ENCODE measurements at regions not wholly inside any gene's neighbourhood (a gene's known extent, or its start where the extent isn't known, plus 50 kb on each side); places are given as distances from the start of the nearest gene placed in this dataset.

DNA sequence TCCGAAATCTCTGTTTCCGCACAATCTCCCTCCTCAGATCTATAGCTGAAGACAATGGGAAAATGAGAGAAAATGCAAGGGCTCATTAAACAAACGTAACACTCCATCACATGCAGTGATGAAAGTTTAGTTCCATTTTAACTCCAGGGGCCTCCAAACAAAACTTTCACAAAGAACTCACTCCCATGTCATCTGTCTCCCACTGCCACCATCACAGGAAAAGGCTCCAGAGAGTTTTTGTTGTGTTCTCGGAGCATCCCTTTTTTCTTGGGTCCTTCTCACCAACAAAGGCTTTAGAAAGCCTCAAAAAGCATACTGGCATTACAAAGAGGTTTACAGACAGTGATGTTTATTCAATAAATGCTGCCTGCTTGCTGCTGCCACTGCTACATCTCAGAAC, 339.6 kb downstream of the TPBG start:
- H3K4me1 Mint-ChIP-seq (ENCODE audit: low read depth, unreplicated experiment) = no peaks in the 10 kb centered on the region
- no peaks in the 10 kb centered on the region for H3K9me3 Mint-ChIP-seq (ENCODE audit: unreplicated experiment)
- TF ChIP-seq, protein P1, sequence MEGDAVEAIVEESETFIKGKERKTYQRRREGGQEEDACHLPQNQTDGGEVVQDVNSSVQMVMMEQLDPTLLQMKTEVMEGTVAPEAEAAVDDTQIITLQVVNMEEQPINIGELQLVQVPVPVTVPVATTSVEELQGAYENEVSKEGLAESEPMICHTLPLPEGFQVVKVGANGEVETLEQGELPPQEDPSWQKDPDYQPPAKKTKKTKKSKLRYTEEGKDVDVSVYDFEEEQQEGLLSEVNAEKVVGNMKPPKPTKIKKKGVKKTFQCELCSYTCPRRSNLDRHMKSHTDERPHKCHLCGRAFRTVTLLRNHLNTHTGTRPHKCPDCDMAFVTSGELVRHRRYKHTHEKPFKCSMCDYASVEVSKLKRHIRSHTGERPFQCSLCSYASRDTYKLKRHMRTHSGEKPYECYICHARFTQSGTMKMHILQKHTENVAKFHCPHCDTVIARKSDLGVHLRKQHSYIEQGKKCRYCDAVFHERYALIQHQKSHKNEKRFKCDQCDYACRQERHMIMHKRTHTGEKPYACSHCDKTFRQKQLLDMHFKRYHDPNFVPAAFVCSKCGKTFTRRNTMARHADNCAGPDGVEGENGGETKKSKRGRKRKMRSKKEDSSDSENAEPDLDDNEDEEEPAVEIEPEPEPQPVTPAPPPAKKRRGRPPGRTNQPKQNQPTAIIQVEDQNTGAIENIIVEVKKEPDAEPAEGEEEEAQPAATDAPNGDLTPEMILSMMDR (IDR thresholded peaks at IDR 0.05; ENCODE audit: partially characterized antibody, unreplicated experiment) = no peak
- H3K27me3 Mint-ChIP-seq (ENCODE audit: unreplicated experiment) = no peaks in the 10 kb centered on the region
- no peak overlapping the region for H3K4me3 Mint-ChIP-seq (ENCODE audit: unreplicated experiment)
- no peak overlapping the region for H3K27ac Mint-ChIP-seq (ENCODE audit: unreplicated experiment)
- peaks cover 6% of the 10 kb centered on the region for H3K36me3 Mint-ChIP-seq (ENCODE audit: unreplicated experiment)
- DNase-seq = no peak

DNA sequence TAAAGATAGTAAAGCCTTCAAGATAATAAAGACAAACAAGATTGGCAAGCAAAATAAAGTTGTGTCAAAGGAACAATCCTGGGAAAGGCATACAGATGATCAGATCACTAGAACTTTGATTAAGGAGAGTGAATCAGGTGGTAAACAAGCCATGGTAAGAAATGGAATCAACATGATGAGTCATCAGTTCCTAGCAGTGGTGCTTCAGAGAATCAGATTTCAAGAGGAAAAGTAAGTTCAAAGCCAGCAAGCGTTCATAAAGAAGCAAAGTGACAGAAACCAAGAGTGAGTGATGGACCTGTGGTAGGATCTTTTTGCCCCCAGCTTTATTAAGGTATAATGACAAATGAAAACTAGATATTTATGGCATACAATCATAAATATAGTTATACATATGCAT, 340.4 kb downstream of the TPBG start:
- TF ChIP-seq, protein P1 (IDR thresholded peaks at IDR 0.05; ENCODE audit: partially characterized antibody, unreplicated experiment) = no peak

DNA sequence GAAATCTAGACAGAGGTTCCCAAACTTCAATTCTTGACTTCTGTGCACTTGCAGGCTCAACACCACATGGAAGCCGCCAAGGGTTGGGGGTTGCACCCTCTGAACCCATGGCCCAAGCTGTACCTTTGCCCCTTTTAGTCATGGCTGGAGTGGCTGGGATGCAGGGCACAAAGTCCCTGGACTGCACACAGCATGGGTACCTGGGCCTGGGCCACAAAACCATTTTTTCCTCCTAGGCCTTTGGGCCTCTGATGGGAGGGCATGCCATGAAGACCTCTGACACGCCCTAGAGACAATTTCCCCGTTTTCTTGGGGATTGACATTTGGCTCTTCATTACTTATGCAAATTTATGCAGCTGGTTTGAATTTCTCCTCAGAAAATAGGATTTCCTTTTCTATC, 342.0 kb downstream of the TPBG start:
- TF ChIP-seq, protein P1 (IDR thresholded peaks at IDR 0.05; ENCODE audit: partially characterized antibody, unreplicated experiment) = no peak
- Mint-ChIP-seq H3K27me3 (ENCODE audit: unreplicated experiment) (peaks cover 2% of the 10 kb centered on the region), H3K4me1 (ENCODE audit: low read depth, unreplicated experiment) (no peaks in the 10 kb centered on the region), H3K4me3 (ENCODE audit: unreplicated experiment) (no peak overlapping the region), H3K9me3 (ENCODE audit: unreplicated experiment) (no peaks in the 10 kb centered on the region), H3K27ac (ENCODE audit: unreplicated experiment) (no peak overlapping the region), H3K36me3 (ENCODE audit: unreplicated experiment) (peaks cover 6% of the 10 kb centered on the region)
- DNase-seq = no peak

More for the DNA sequence above, 340.4 kb downstream of the TPBG start:
- Mint-ChIP-seq H3K36me3 (ENCODE audit: unreplicated experiment) (peaks cover 6% of the 10 kb centered on the region), H3K9me3 (ENCODE audit: unreplicated experiment) (no peaks in the 10 kb centered on the region), H3K27me3 (ENCODE audit: unreplicated experiment) (no peaks in the 10 kb centered on the region), H3K27ac (ENCODE audit: unreplicated experiment) (no peak overlapping the region), H3K4me1 (ENCODE audit: low read depth, unreplicated experiment) (no peaks in the 10 kb centered on the region), H3K4me3 (ENCODE audit: unreplicated experiment) (no peak overlapping the region)
- DNase-seq = no peak

GRCh38 chr6:82711105-82711827, 347.6 kb downstream of the TPBG start:
- peaks cover 1% of the 10 kb centered on the region for H3K4me1 Mint-ChIP-seq (ENCODE audit: low read depth, unreplicated experiment)
- peak; percentile 24 for DNase-seq
- H3K36me3 Mint-ChIP-seq (ENCODE audit: unreplicated experiment) = peaks cover 11% of the 10 kb centered on the region
- TF ChIP-seq, protein P1 (IDR thresholded peaks at IDR 0.05; ENCODE audit: partially characterized antibody, unreplicated experiment) = no peak
- peaks cover 2% of the 10 kb centered on the region for H3K27me3 Mint-ChIP-seq (ENCODE audit: unreplicated experiment)
- H3K4me3 Mint-ChIP-seq (ENCODE audit: unreplicated experiment) = no peak overlapping the region
- H3K27ac Mint-ChIP-seq (ENCODE audit: unreplicated experiment) = no peak overlapping the region
- H3K9me3 Mint-ChIP-seq (ENCODE audit: unreplicated experiment) = peaks cover under 1% of the 10 kb centered on the region

- no peak for DNase-seq
- peaks cover 9% of the 10 kb centered on the region for H3K36me3 Mint-ChIP-seq (ENCODE audit: unreplicated experiment)
- peaks cover 2% of the 10 kb centered on the region for H3K9me3 Mint-ChIP-seq (ENCODE audit: unreplicated experiment)
- H3K4me1 Mint-ChIP-seq (ENCODE audit: low read depth, unreplicated experiment) = peaks cover 1% of the 10 kb centered on the region
- peak overlapping the region; percentile 8 for H3K27ac Mint-ChIP-seq (ENCODE audit: unreplicated experiment)
- peaks cover 2% of the 10 kb centered on the region for H3K27me3 Mint-ChIP-seq (ENCODE audit: unreplicated experiment)
- TF ChIP-seq, protein P1 (IDR thresholded peaks at IDR 0.05; ENCODE audit: partially characterized antibody, unreplicated experiment) = no peak
- H3K4me3 Mint-ChIP-seq (ENCODE audit: unreplicated experiment) = no peak overlapping the region
These were observed 348.4 kb downstream of the TPBG start for GRCh38 chr6:82711971-82712370.
